ENCODE measurements at regions not wholly inside any gene's neighbourhood (a gene's known extent, or its start where the extent isn't known, plus 50 kb on each side); places are given as distances from the start of the nearest gene placed in this dataset.

DNA sequence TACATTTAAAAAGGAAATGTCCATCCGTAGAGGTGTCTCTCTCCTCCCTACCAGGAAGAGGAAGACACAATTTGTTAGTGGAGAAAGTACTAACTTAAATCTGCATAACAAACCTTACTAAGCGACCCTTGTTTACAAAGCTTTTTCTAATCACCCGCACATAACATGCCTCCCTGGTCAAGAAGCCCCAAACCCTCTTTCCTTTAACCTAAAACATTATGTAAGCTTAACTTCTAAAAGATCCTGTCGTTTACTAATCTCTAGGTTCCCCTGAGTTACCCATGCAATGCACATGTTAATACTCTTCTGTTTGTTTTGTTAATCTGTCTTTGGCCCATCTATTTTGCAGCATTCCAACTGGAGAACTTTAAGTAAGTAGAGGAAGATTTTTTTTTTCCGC, 630.3 kb upstream of the NRXN1 start:
- no peak for DNase-seq (ENCODE audit: low read depth in 3 of 3, low spot score in 2 of 3)

DNA sequence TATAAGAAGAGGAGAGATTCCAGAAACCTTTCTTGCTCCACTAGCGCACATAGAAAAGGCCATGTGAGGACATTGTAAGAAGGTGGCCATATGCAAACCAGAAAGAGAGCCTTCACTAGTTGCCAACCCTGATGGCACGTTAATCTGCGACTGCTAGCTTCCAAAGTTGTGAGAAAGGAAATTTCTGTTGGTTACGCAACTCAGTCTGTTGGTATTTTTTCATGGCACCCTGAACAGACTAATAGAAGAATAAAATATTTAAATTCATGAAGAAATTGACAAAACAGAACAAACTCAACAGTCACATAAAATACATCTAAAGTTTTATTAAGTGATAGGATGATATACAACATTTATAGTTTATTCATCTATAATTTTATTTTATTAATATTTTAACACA, 625.9 kb upstream of the NRXN1 start:
- DNase-seq (ENCODE audit: low read depth in 3 of 3, low spot score in 2 of 3) = no peak

DNA sequence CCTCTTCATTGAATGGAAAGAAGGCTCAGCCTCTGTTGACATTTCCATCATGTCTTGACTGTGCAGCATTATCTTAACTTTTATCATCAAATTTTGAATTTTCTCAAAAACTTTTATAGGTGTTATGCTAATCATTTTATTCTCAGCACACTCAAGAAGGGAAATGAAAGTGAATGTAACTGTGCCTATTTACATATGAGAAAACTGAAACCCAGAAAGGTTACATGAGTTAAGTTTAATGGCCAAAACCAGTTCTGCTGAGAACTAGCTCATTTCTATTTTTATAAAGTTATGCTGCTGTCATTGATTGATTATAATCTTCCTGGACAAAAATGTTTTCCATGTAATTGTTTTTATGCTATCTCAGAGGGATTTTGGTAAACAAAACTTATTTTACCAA, 618.8 kb upstream of the NRXN1 start:
- no peak for DNase-seq (ENCODE audit: low read depth in 3 of 3, low spot score in 2 of 3)

DNA sequence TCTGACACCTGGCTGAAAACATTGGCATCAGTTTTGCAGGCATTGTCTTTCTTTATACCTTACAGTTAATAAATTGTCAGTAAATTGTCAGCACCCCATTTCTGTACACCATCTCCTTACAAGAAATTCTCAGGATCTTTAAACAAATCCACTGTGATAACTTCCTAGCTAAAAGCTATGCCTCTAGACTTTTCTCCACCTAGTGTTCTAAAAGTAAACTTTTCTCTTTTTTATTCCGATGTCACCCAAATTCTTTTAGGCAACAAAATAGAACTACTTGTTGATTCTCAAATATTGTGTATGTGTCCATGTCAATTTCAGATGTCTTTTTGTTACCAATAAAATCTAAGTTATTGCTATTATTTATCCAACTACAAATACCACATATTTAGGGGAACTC, 617.4 kb upstream of the NRXN1 start:
- no peak for DNase-seq (ENCODE audit: low read depth in 3 of 3, low spot score in 2 of 3)

DNA sequence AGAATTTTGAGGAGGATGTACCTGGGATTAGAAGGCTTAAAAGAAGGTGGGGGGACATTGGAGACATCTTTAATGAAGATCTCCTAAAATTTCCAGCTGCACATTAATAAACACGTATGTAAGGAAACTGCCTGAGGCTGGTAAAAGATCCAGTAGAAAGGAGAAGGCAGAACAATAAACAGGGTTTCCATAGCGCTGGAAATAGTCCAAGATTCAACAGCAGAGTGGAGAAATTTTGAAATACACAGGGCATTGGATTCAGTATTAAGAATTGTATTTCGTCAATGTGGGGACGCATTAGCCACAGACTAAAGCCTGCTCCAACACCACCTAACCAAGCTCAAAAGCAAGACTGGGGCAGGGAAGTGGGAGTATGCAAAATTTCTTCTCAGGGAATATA, 606.9 kb upstream of the NRXN1 start:
- DNase-seq (ENCODE audit: low read depth in 3 of 3, low spot score in 2 of 3) = no peak

DNA sequence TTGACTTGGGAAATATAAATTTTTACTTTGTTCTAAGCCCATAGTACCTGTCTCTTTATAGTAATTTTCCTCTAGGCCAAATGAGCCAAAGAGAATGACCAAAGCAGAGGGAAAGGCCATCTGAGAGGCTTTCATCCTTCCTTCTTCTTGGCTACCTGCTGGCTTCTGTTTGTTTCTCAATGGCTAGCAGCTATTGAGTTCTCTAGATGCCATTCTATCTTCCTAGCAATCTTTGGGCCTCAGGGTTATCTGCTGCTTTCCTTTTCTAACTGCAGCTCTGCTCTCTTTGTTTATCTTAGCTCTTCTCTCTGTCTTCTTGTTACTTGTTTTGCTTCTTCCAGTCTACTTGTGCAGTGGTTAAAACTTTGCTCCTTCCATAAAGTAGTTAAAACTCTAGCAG, 601.1 kb upstream of the NRXN1 start:
- DNase-seq (ENCODE audit: low read depth in 3 of 3, low spot score in 2 of 3) = no peak

DNA sequence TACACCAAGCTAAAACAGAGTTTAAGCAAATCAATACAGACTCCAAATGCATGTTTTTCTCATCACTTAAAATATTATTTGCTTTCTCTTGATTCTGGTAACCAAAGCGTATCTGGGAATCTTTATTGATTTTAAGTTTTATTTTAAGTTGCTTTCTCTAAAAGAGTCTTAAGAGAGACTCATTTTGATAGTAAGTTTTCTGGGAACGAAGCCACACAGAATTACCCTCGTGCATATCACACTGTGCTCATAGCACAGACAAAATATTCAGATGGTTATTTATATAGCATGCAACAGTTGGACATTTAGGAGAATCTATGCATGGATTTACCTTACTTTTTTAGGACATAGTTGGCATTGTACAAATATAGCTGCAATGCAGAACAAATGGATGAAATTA, 597.5 kb upstream of the NRXN1 start:
- no peak for DNase-seq (ENCODE audit: low read depth in 3 of 3, low spot score in 2 of 3)

DNA sequence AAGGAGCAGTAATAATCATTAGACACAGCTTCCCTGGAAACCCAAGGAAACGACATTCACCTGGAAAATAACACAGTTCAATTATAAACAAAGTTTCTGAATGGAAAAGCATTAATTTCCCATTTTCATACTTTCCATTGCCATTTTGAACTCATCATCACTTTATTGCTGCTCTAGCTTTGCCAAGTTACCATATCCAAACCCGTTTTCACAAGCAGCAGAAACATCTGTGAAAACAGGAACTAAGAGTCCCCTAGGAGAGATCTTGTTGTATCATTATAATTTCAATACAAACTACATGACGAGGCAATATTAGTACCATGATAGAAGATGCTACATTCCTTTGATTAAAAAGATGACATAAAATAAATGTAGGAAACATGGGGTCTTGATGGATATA, 597.0 kb upstream of the NRXN1 start:
- no peak for DNase-seq (ENCODE audit: low read depth in 3 of 3, low spot score in 2 of 3)

DNA sequence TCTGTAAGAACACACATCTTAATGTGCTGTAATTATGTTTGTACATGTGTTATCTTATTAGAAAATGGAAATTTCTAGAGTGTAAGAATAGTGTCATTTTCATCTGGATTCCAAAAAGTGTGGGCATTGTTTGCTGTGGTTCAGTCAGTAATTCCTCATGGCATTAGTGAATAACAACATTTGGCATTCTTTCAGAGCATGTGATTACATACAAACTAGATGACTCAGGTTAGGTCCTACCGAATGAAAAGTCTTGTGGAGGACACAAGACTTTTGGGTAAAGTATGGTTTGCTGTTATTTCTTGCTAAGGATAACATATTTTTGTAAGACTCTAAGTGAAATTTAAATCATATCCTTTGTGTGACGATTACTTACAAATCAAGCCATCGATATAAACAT, 593.1 kb upstream of the NRXN1 start:
- no peak for DNase-seq (ENCODE audit: low read depth in 3 of 3, low spot score in 2 of 3)

DNA sequence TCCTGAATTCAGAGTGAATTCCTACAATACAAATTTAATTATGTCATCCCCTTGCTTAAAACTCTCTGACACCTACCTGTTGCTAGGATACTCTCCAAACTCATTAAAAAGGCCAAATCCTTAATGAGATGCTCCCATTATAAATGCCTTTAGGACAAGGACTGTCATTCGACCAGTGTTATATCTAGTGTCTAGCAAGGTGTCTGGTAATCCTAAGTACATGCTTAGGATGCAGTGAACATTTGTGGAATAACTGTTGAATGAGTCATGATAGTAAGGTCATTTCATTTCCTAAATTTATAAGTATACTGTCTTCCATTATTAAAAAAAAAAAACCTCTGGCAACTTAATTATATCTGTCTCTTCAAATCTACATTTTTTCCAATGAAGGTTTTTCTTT, 588.9 kb upstream of the NRXN1 start:
- no peak for DNase-seq (ENCODE audit: low read depth in 3 of 3, low spot score in 2 of 3)

DNA sequence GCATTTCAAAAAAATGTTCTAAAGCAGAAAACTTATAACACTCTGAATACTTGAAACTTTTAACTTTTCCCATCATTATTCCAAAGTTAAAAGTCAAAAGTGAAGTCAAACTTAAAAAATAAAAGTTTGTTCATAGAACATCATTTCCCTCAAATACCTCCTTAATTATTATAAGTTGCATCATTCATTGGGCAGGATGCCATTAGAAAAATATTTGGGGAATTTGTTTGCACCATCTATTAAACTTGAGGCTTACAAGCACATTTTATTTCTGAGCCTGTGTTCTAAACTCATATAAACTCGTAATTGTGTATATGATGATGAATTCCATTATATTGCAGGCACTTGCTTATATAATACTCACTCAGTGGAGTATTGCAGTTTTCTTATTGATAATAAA, 588.0 kb upstream of the NRXN1 start:
- DNase-seq (ENCODE audit: low read depth in 3 of 3, low spot score in 2 of 3) = no peak

DNA sequence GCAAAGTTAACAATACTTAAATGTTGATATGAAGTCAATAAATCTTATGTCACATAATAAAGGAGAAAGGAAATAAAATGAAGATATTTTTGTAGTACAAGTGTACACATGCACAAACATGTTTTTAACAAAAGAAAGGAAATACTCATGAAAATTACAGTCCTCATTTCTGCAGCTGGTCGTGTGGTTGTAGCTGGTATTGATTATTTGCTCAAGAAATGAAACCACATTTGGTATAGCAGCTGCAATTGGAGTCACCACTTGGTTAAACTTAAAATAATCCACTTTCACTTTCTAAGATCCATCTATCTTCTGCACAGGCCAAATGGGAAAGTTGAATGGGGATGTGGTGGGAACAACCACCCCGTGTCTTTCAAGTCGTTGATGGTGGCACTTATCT, 580.5 kb upstream of the NRXN1 start:
- no peak for DNase-seq (ENCODE audit: low read depth in 3 of 3, low spot score in 2 of 3)

DNA sequence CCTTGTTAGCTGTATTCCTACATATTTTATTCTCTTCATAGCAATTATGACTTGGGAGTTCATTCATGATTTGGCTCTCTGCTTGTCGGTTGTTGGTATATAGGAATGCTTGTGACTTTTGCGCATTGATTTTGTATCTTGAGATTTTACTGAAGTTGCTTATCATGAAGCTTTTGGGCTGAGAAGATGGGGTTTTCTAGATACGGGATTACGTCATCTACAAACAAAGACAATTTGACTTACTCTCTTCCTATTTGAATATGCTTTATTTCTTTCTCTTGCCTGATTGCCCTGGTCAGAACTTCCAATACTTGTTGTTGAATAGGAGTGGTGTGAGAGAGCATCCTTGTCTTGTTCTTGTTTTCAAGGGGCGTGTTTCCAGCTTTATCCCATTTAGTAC, 569.8 kb upstream of the NRXN1 start:
- no peak for DNase-seq (ENCODE audit: low read depth in 3 of 3, low spot score in 2 of 3)

DNA sequence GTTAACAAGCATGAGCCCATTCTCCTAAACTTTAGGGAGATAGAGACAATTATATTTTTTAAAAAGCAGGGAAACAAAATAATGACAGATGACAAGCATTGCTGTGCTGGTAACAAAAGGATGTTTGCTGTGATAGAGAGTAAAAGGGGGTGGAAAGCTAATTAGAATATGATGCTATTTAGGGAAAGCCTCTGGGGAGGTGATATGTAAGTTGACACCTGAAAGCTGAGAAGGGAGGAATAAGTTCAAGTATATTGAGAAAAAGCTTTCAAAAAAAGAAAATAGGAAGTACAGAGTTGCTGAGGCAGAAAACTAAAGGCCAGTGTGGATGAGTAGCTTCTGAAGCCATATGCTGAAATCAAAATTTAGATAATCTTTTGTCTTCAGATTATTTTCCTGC, 565.2 kb upstream of the NRXN1 start:
- DNase-seq (ENCODE audit: low read depth in 3 of 3, low spot score in 2 of 3) = no peak

DNA sequence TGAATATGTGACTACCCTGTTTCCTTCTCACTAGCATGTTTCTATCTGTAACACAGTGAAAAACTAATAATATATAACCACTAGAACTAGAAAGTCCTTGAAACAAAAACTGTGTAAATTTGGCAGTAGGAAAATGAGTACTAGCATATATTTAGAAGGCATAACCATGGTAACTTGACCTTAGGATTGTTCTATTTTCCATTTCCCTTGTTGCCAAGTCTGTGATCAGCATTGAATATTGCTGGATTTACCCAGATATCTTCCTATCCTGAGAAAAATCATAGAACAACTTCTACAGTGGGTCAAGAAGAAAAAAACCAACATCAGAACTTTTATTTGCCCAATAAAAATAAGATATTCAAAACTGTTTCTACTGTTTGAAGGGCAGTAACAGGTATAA, 563.9 kb upstream of the NRXN1 start:
- no peak for DNase-seq (ENCODE audit: low read depth in 3 of 3, low spot score in 2 of 3)

DNA sequence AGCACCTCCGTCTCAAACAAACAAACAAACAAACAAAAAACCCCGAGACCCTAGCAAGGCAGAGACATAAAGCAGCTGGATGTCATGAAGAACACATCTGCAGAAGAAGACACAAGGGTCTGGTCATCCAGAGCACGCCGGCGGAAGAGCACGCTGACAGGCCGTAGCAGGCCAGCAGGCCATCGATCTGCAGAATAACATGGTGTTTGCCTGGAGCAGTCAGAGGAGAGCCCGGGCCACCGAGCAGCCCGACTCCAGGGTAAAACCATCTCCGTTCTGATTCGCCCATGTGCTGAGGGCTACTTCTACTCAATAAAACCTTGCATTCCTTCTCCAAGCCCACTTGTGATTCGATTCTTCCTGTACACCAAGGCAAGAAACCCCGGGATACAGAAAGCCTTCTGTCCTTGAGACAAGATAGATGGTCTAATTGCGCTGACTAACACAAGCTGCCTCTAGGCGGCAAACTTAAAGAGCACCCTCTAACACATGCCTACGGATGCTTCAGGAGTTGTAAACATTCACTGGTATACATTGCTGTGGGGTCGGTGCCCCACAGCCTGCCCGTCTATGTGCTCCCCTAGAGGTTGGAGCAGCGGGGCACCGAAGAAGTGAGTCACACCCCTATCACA, 549.8 kb upstream of the NRXN1 start:
- no peak for DNase-seq (ENCODE audit: low read depth in 3 of 3, low spot score in 2 of 3)

DNA sequence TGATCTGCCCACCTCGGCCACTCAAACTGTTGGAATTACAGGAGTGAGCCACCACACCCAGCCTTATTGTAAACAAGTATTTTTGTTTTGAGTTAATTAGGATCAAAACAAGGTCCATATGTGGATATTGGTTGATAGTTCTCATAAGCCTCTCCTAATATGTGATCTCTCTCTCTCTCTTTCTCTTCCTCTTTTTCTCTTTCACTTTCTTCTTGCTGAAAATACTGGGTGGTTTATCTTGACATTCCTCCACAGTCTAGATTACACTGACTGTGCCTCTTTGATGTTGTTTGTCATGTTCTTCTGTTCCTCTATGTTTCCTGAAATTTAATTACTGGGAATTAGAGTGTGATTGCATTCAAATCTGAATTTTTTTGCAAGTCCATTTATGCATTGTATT, 547.5 kb upstream of the NRXN1 start:
- no peak for DNase-seq (ENCODE audit: low read depth in 3 of 3, low spot score in 2 of 3)

DNA sequence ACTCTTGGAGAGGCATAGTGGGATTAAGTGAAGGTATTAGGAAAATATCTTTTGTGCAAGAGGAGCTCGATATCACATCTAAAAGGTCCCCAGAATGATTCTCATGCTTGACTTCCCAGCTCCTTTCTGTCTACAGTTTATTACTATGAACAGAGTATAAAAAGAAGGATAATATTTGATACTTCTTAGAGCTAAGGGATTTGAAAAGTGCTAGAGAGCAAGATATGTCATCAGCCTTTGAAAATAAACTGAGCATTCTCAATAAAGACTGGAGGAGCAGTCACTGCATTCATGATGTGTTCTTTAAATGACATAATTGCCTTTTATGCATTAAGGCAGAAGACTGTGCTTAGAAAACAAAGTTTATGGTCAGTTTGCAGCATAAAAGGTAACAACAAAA, 543.2 kb upstream of the NRXN1 start:
- no peak for DNase-seq (ENCODE audit: low read depth in 3 of 3, low spot score in 2 of 3)

DNA sequence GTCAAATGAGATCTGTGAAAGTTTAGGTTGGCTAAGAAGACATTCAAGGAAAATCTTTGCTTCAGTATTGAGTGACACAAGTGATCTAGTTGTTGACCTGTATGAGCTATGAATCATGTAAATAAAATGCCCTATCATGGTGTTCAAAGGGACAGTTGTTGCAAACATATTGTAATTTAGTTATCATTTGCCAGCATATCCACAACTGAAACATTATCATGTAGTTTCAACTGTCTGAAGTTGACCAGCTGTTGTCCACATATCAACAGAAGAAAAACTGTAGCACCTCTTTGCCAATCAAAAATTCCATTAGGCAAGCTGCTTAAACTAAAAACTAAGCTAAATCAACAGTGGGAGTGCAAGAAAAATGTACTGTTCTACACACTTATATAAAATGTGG, 527.1 kb upstream of the NRXN1 start:
- no peak for DNase-seq (ENCODE audit: low read depth in 3 of 3, low spot score in 2 of 3)

DNA sequence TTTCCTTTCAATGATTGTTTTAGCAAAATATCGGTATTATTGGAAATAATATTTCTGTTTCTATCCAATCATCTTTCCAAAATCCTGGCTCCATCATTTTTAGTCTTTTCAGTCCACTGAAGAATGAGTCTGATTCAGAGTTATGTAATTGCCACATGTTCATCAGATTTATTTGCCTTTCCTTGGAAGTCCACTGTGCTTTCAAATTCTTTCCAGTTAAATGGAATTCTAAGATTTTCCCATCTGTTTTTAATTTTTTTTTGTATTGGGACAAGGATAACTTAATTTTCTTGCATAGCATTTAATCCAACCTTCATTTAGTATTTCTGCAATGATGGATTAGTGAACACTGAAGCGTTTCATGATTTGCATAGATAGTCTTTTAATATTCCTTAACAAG, 521.5 kb upstream of the NRXN1 start:
- no peak for DNase-seq (ENCODE audit: low read depth in 3 of 3, low spot score in 2 of 3)

DNA sequence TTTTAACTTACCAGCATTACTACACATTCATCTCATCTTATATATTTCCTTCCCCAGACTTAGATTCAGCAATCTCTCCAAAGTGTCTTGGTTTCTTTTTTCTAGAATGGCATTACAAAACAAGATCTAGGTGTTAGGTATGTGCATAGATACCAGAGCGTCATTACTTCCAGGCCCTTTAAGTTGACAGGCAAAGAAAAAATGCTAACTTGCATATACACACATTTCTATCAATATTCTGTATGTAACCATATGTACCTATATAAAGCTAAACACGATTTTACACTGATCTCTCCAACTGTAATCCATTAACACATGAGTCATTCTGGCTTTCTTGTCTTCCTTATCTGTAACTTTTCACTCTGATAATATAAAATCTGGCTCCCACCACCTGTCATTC, 503.8 kb upstream of the NRXN1 start:
- DNase-seq (ENCODE audit: low read depth in 3 of 3, low spot score in 2 of 3) = no peak

DNA sequence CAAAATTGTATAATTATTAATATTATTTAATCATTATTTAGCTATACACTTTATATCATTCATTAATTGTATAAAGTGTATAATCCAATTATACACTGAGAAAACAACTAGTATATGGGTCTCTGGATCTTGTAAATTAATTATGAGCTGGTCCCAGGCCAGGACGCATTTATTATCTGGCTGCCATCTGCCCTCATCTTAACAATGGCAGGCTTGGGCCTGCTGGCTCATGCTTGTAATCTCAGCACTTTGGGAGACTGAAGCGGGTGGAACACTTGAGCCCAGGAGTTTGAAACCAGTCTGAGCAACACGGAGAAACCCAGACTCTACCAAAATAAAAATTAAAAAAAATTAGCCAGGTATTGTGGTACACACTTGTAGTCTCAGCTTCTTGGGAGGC, 502.2 kb upstream of the NRXN1 start:
- DNase-seq (ENCODE audit: low read depth in 3 of 3, low spot score in 2 of 3) = no peak

DNA sequence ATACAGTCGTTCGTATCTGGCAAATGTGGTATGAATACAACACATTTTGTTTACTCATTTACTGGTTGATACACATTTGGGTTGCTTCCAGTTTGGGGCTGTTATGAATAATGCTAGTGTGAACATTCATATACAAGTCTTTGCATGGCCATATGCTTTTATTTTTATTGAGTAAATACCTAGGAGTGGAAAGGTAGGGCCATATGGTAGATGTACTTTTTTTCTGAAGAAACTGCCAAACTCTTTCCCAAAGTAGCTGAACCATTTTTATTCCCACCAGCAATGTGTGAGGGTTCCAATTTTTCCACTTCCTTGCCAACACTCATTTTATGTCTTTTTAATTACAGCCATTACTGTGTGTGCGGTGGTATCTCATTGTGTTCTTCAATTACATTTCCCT, 496.2 kb upstream of the NRXN1 start:
- DNase-seq (ENCODE audit: low read depth in 3 of 3, low spot score in 2 of 3) = no peak

DNA sequence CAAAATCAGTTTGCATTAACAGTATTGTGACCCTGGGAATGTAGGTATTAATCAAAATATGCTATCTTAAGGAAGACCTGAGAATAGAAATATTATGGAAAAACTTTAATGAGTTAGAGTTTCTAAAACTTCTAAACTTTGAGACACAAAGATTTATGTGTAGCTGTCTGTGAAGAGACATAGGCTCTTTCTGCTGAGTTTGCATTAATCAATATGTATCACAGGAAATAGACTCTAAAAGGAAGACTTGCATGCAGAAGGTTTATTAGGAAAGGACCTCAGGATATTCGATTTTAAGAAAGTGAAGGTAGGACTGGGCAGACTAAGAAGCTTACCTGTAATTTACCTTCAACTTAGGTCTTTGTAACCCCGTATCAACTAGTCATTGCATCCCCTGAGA, 494.8 kb upstream of the NRXN1 start:
- DNase-seq (ENCODE audit: low read depth in 3 of 3, low spot score in 2 of 3) = no peak
